HG02678 (cell line): ENCODE measurements at regions not wholly inside any gene's neighbourhood (a gene's known extent, or its start where the extent isn't known, plus 50 kb on each side); places are given as distances from the start of the nearest gene placed in this dataset.

Experiments used
- ATAC-seq: cut with Tn5 transposase; IDR thresholded peaks from one replicate; pipeline ENCODE4 v1.9.1; 2021; ENCODE audit warnings: mild to moderate bottlenecking, moderate library complexity; ENCODE audit not compliant: unreplicated experiment

- ATAC-seq: no peak
Observed at GRCh38 chr11:93248602-93249001, 50.8 kb upstream of the SLC36A4 start.

GRCh38 chr11:93249459-93250220, 51.8 kb upstream of the SLC36A4 start:
- ATAC-seq: no peak

- no peak for ATAC-seq
Observed at GRCh38 chr11:93250326-93250725, 52.5 kb upstream of the SLC36A4 start.

GRCh38 chr11:93251922-93252321, 54.1 kb upstream of the SLC36A4 start:
- ATAC-seq: no peak

- no peak for ATAC-seq
Observed at GRCh38 chr11:93253111-93253510, 55.3 kb upstream of the SLC36A4 start.

- ATAC-seq: no peak
Observed at GRCh38 chr11:93256623-93257022, 58.8 kb upstream of the SLC36A4 start.

GRCh38 chr11:93267383-93267782, 63.2 kb upstream of the DEUP1 start:
- ATAC-seq: no peak

- ATAC-seq: no peak
Observed at GRCh38 chr11:93268287-93269040, 62.1 kb upstream of the DEUP1 start.

GRCh38 chr11:93271596-93271995, 58.9 kb upstream of the DEUP1 start:
- ATAC-seq: no peak

- no peak for ATAC-seq
Observed at GRCh38 chr11:93274851-93275250, 55.7 kb upstream of the DEUP1 start.

- ATAC-seq: no peak
Observed at GRCh38 chr11:93278976-93279375, 51.6 kb upstream of the DEUP1 start.

GRCh38 chr11:93279851-93280347, 50.6 kb upstream of the DEUP1 start:
- peak; percentile 33 for ATAC-seq
